Effector memory CD8-positive, alpha-beta T cell (primary cell): ENCODE measurements at regions not wholly inside any gene's neighbourhood (a gene's known extent, or its start where the extent isn't known, plus 50 kb on each side); places are given as distances from the start of the nearest gene placed in this dataset.

Experiments used
- ATAC-seq: fragments of 150-1000 bp; cut with Tn5 transposase; replicated peaks from 2 replicates; pipeline ENCODE4 v1.10.0; 2021; ENCODE audit warnings: mild to moderate bottlenecking, moderate library complexity
- DNase-seq, 3 experiments: peaks; one replicate each; pipeline ENCODE4 v3.0.0; 2021
- H3K27ac Mint-ChIP-seq, 2 donors: one replicate each; pipeline ENCODE4 v1.8.0; 2022; ENCODE audit warnings: mild to moderate bottlenecking in 2 of 2, mixed read lengths in 2 of 2, moderate library complexity in 2 of 2
- H3K27me3 Mint-ChIP-seq, 2 donors: one replicate each; pipeline ENCODE4 v1.8.0; 2022; ENCODE audit warnings: mixed read lengths in 2 of 2
- H3K36me3 Mint-ChIP-seq: one replicate; pipeline ENCODE4 v1.8.0; 2022; ENCODE audit warnings: mild to moderate bottlenecking, moderate library complexity, mixed read lengths; ENCODE audit not compliant: insufficient read depth
- H3K4me1 Mint-ChIP-seq, 2 donors: one replicate each; pipeline ENCODE4 v1.8.0; 2022; ENCODE audit warnings: low read depth in 2 of 2, mixed read lengths in 2 of 2
- H3K4me3 Mint-ChIP-seq, 2 donors: one replicate each; pipeline ENCODE4 v1.8.0; 2022; ENCODE audit warnings: mild to moderate bottlenecking in 2 of 2, mixed read lengths in 2 of 2, moderate library complexity in 2 of 2
- H3K9me3 Mint-ChIP-seq, 2 donors: one replicate each; pipeline ENCODE4 v1.8.0; 2022; ENCODE audit warnings: mixed read lengths in 2 of 2

- DNase-seq (no peak), ATAC-seq (no peak)
- no peaks in the 10 kb centered on the region for H3K27me3 Mint-ChIP-seq
- H3K4me1 Mint-ChIP-seq = peaks cover 0 to 9% of the 10 kb centered on the region in 2 donors
- H3K4me3 Mint-ChIP-seq = no peak overlapping the region
- H3K36me3 Mint-ChIP-seq = no peaks in the 10 kb centered on the region
- peak overlapping the region in 1 of 2 donors; percentile 24 for H3K27ac Mint-ChIP-seq
- no peaks in the 10 kb centered on the region for H3K9me3 Mint-ChIP-seq
These were observed 241.3 kb downstream of the LOXHD1 start for GRCh38 chr18:46415532-46416252.

GRCh38 chr18:46416706-46417638, 240.0 kb downstream of the LOXHD1 start:
- no peaks in the 10 kb centered on the region for H3K36me3 Mint-ChIP-seq
- DNase-seq = no peak
- peaks cover 0 to 18% of the 10 kb centered on the region in 2 donors for H3K4me1 Mint-ChIP-seq
- peak overlapping the region in 1 of 2 donors; percentile 1 for H3K27ac Mint-ChIP-seq
- ATAC-seq = no peak
- H3K4me3 Mint-ChIP-seq = no peak overlapping the region
- no peaks in the 10 kb centered on the region for H3K27me3 Mint-ChIP-seq
- no peaks in the 10 kb centered on the region for H3K9me3 Mint-ChIP-seq

GRCh38 chr18:46418663-46419260, 238.3 kb downstream of the LOXHD1 start:
- ATAC-seq = no peak
- DNase-seq = no peak
- H3K9me3 Mint-ChIP-seq = no peaks in the 10 kb centered on the region
- no peaks in the 10 kb centered on the region for H3K36me3 Mint-ChIP-seq
- peaks cover 0 to 19% of the 10 kb centered on the region in 2 donors for H3K4me1 Mint-ChIP-seq
- H3K4me3 Mint-ChIP-seq = no peak overlapping the region
- H3K27me3 Mint-ChIP-seq = no peaks in the 10 kb centered on the region
- no peak overlapping the region for H3K27ac Mint-ChIP-seq

- H3K9me3 Mint-ChIP-seq = no peaks in the 10 kb centered on the region
- no peak for ATAC-seq
- DNase-seq = no peak
- H3K4me1 Mint-ChIP-seq = peaks cover 0 to 19% of the 10 kb centered on the region in 2 donors
- H3K27ac Mint-ChIP-seq = no peak overlapping the region
- H3K27me3 Mint-ChIP-seq = no peaks in the 10 kb centered on the region
- no peak overlapping the region for H3K4me3 Mint-ChIP-seq
- no peaks in the 10 kb centered on the region for H3K36me3 Mint-ChIP-seq
These were observed 237.5 kb downstream of the LOXHD1 start for GRCh38 chr18:46419391-46420141.

GRCh38 chr18:46421973-46422551, 235.0 kb downstream of the LOXHD1 start:
- H3K9me3 Mint-ChIP-seq = no peaks in the 10 kb centered on the region
- H3K27me3 Mint-ChIP-seq = peaks cover 6 to 8% of the 10 kb centered on the region in 2 donors
- ATAC-seq = no peak
- H3K4me3 Mint-ChIP-seq = no peak overlapping the region
- H3K27ac Mint-ChIP-seq = no peak overlapping the region
- DNase-seq = no peak
- H3K4me1 Mint-ChIP-seq = peaks cover 0 to 22% of the 10 kb centered on the region in 2 donors
- no peaks in the 10 kb centered on the region for H3K36me3 Mint-ChIP-seq

- H3K27me3 Mint-ChIP-seq = peaks cover 6 to 8% of the 10 kb centered on the region in 2 donors
- H3K36me3 Mint-ChIP-seq = no peaks in the 10 kb centered on the region
- ATAC-seq (no peak), DNase-seq (no peak)
- H3K27ac Mint-ChIP-seq = no peak overlapping the region
- peaks cover 0 to 19% of the 10 kb centered on the region in 2 donors for H3K4me1 Mint-ChIP-seq
- H3K9me3 Mint-ChIP-seq = no peaks in the 10 kb centered on the region
- no peak overlapping the region for H3K4me3 Mint-ChIP-seq
These were observed 234.4 kb downstream of the LOXHD1 start for GRCh38 chr18:46422552-46423055.

- peaks cover 0 to 19% of the 10 kb centered on the region in 2 donors for H3K4me1 Mint-ChIP-seq
- no peak overlapping the region for H3K27ac Mint-ChIP-seq
- H3K9me3 Mint-ChIP-seq = no peaks in the 10 kb centered on the region
- DNase-seq = no peak
- H3K27me3 Mint-ChIP-seq = peaks cover 6 to 8% of the 10 kb centered on the region in 2 donors
- no peaks in the 10 kb centered on the region for H3K36me3 Mint-ChIP-seq
- no peak overlapping the region for H3K4me3 Mint-ChIP-seq
- ATAC-seq = no peak
These were observed 233.7 kb downstream of the LOXHD1 start for GRCh38 chr18:46423226-46423805.

- peaks cover 0 to 16% of the 10 kb centered on the region in 2 donors for H3K4me1 Mint-ChIP-seq
These were observed 232.1 kb downstream of the LOXHD1 start for GRCh38 chr18:46424898-46425297.

GRCh38 chr18:46425511-46425910, 231.5 kb downstream of the LOXHD1 start:
- Mint-ChIP-seq H3K27ac (peak overlapping the region in 1 of 2 donors; percentile 36), H3K27me3 (peaks cover 8 to 9% of the 10 kb centered on the region in 2 donors), H3K4me1 (peaks cover 0 to 16% of the 10 kb centered on the region in 2 donors), H3K36me3 (no peaks in the 10 kb centered on the region), H3K9me3 (no peaks in the 10 kb centered on the region), H3K4me3 (no peak overlapping the region)
- no peak for DNase-seq
- ATAC-seq = no peak

More at GRCh38 chr18:46424898-46425297, 232.1 kb downstream of the LOXHD1 start:
- DNase-seq (no peak), ATAC-seq (no peak)
- Mint-ChIP-seq H3K36me3 (no peaks in the 10 kb centered on the region), H3K4me3 (no peak overlapping the region), H3K27me3 (peaks cover 6 to 8% of the 10 kb centered on the region in 2 donors), H3K27ac (no peak overlapping the region), H3K9me3 (no peaks in the 10 kb centered on the region)

GRCh38 chr18:46426021-46426678, 230.9 kb downstream of the LOXHD1 start:
- Mint-ChIP-seq H3K36me3 (no peaks in the 10 kb centered on the region), H3K27ac (peak overlapping the region in 1 of 2 donors; percentile 36), H3K27me3 (peaks cover 8 to 12% of the 10 kb centered on the region in 2 donors), H3K4me1 (peaks cover 0 to 14% of the 10 kb centered on the region in 2 donors), H3K4me3 (no peak overlapping the region), H3K9me3 (no peaks in the 10 kb centered on the region)
- ATAC-seq (no peak), DNase-seq (no peak)

GRCh38 chr18:46426679-46427047, 230.4 kb downstream of the LOXHD1 start:
- no peak for DNase-seq
- H3K27me3 Mint-ChIP-seq = peaks cover 8 to 12% of the 10 kb centered on the region in 2 donors
- no peaks in the 10 kb centered on the region for H3K36me3 Mint-ChIP-seq
- no peak overlapping the region for H3K4me3 Mint-ChIP-seq
- ATAC-seq = no peak
- H3K4me1 Mint-ChIP-seq = peaks cover 0 to 11% of the 10 kb centered on the region in 2 donors
- no peak overlapping the region for H3K27ac Mint-ChIP-seq
- H3K9me3 Mint-ChIP-seq = no peaks in the 10 kb centered on the region
